ENCODE measurements at regions not wholly inside any gene's neighbourhood (a gene's known extent, or its start where the extent isn't known, plus 50 kb on each side); places are given as distances from the start of the nearest gene placed in this dataset.

DNA sequence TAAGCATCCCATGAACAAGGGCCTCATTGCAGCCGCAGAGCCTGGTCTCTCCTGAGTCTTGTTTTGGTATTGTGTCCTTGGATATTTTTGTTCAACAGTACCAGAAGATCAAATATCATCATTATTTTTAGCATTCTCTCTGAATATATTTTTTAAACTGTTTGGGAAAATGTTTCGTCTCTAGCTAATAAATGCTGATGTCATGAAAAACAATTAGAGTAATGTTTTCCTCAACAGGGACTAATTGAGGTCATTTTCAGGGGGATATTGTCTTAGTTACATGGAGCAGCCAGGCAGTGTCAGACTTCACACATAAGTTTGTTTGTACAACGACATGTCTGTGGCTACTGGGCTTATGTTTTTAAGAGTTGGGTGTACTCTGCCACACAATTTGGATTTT is 805.3 kb upstream of the SOX9 start:
- Histone ChIP-seq H3K9me3 (no peaks in the 10 kb centered on the region), H3K36me3 (no peaks in the 10 kb centered on the region), H3K4me3 (no peak overlapping the region), H3K27ac (no peak overlapping the region), H3K4me1 (no peaks in the 10 kb centered on the region), H3K27me3 (no peaks in the 10 kb centered on the region)
- intact Hi-C loops (cut with DNase I; ENCODE audit: low total_unique reads): no loop called here
- TF ChIP-seq POLR2A (IDR thresholded peaks at IDR 0.05) (no peak), POLR2AphosphoS5 (IDR thresholded peaks at IDR 0.05) (no peak), EP300 (IDR thresholded peaks at IDR 0.05) (no peak)
- TF ChIP-seq, protein P1, sequence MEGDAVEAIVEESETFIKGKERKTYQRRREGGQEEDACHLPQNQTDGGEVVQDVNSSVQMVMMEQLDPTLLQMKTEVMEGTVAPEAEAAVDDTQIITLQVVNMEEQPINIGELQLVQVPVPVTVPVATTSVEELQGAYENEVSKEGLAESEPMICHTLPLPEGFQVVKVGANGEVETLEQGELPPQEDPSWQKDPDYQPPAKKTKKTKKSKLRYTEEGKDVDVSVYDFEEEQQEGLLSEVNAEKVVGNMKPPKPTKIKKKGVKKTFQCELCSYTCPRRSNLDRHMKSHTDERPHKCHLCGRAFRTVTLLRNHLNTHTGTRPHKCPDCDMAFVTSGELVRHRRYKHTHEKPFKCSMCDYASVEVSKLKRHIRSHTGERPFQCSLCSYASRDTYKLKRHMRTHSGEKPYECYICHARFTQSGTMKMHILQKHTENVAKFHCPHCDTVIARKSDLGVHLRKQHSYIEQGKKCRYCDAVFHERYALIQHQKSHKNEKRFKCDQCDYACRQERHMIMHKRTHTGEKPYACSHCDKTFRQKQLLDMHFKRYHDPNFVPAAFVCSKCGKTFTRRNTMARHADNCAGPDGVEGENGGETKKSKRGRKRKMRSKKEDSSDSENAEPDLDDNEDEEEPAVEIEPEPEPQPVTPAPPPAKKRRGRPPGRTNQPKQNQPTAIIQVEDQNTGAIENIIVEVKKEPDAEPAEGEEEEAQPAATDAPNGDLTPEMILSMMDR (IDR thresholded peaks at IDR 0.05): no peak
- 73 to 83% (median 74%) methylated on average over 3 of the region's 3 CpGs for WGBS, 5 donors
- DNase-seq: no peak

DNA sequence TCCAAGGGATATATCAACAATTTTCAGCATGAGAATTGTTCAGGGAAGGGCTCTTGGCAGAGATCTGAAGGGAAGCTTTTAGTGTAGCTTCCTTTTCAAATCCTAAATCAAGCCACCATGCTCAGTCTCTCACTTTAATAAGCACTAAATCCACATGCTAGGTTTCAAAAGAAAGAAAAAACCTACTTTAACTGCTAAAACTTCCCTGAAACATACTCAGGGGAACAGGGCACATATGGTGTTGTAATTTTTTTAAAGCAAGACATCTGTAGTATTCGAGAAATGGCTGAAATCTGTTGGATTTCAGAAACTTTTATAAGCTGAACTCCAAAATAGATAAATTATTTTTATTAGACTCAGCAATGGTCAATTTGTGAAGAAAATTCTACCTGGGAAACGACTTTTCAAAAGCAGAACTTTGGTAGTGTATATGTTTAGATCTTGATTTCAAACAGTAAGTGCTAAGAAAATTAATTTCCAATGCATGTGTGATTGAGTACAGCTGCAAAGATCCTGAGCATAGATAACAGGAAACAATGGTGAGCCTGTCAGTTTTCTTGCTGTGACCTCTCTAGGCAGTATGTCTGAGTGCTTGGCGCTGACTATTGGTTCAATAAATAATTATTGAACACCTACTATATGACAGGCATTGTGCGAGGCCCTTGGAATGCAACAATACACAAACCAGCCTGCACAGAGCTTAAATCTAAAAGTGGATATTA is 804.5 kb upstream of the SOX9 start:
- no peak for DNase-seq
- Histone ChIP-seq H3K4me3 (no peak overlapping the region), H3K4me1 (no peaks in the 10 kb centered on the region), H3K36me3 (no peaks in the 10 kb centered on the region), H3K9me3 (no peaks in the 10 kb centered on the region), H3K27me3 (no peaks in the 10 kb centered on the region), H3K27ac (no peak overlapping the region)
- intact Hi-C loops (cut with DNase I; ENCODE audit: low total_unique reads): no loop called here
- TF ChIP-seq, protein P1 (IDR thresholded peaks at IDR 0.05): no peak
- TF ChIP-seq POLR2AphosphoS5 (IDR thresholded peaks at IDR 0.05) (no peak), POLR2A (IDR thresholded peaks at IDR 0.05) (no peak), EP300 (IDR thresholded peaks at IDR 0.05) (no peak)
- WGBS, 5 donors: 67 to 80% (median 76%) methylated on average over 4 of the region's 4 CpGs

DNA sequence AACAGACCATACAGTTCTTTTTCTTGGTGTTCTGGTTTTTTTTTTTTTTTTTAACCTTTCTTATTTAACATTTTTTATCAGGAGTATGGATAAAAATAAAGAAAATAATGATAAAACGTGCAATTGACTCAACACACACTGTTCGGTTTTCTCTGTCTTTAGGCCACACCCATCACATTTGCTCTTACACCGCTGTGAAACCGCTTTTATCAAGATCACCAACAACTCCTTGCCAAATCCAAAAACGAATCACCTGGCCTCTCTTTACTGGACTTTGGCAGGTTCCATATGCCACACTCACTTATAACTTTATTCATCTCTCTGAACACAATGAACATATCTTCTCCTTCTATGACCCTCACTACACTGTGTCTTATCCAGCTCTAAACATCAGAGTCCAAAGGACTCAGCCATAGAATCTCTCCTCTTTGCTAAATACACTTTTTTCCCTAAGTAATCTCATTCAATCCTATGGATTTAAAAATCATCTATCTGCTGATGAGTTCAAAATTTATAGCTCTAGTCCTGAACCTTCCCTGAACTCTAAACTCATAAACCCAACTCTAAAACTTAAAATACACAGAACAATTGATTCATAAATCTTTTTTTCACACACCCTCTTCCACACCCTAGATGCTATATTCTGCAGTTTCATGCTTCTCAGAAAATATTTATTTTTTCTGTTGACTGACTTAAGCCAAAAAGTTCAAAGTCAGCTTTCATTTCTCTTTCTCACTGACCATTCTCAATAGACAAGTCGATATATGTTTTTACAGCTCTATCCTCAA is 800.6 kb upstream of the SOX9 start:
- 36 to 50% (median 43%) methylated on average over 6 of the region's 6 CpGs for WGBS, 5 donors
- H3K36me3 ChIP-seq: no peaks in the 10 kb centered on the region

DNA sequence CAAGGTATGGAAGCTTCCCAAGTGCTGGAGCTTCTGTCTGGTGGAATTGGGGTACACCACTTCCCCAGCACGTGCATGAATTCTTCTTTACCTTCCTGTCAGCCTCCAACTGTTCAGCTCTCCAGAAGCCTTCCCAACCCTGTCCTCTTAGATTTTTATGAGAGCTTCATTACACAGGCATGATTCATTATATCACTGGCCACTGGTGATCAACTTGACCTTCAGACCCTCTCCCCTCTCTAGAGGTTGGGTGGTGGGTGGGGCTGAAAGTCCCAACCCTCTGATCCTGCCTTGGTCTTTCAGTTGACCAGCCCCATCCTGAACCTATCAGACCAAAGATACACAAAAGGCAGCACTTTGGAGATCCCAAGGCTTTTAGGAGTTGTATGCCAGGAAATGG is 795.7 kb upstream of the SOX9 start:
- no peak for TF ChIP-seq POLR2AphosphoS5 (IDR thresholded peaks at IDR 0.05)
- TF ChIP-seq, protein P1 (IDR thresholded peaks at IDR 0.05): no peak
- no peak for TF ChIP-seq EP300 (IDR thresholded peaks at IDR 0.05)
- TF ChIP-seq POLR2A (IDR thresholded peaks at IDR 0.05): no peak
- Histone ChIP-seq H3K4me3 (no peak overlapping the region), H3K27me3 (no peaks in the 10 kb centered on the region), H3K27ac (no peak overlapping the region), H3K36me3 (no peaks in the 10 kb centered on the region), H3K9me3 (no peaks in the 10 kb centered on the region), H3K4me1 (peaks cover 0 to 22% (median 9%) of the 10 kb centered on the region in 4 donors)
- WGBS, 5 donors: 59 to 91% (median 84%) methylated on average over 1 of the region's 1 CpG
- intact Hi-C loops (cut with DNase I; ENCODE audit: low total_unique reads): no loop called here
- no peak for DNase-seq

More for the DNA sequence above, 800.6 kb upstream of the SOX9 start:
- intact Hi-C loops (cut with DNase I; ENCODE audit: low total_unique reads): no loop called here
- Histone ChIP-seq H3K9me3 (no peaks in the 10 kb centered on the region), H3K27ac (no peak overlapping the region), H3K4me3 (no peak overlapping the region), H3K27me3 (no peaks in the 10 kb centered on the region), H3K4me1 (no peaks in the 10 kb centered on the region)
- DNase-seq: no peak
- TF ChIP-seq, protein P1 (IDR thresholded peaks at IDR 0.05): no peak
- TF ChIP-seq EP300 (IDR thresholded peaks at IDR 0.05) (no peak), POLR2AphosphoS5 (IDR thresholded peaks at IDR 0.05) (no peak), POLR2A (IDR thresholded peaks at IDR 0.05) (no peak)

Measured in stomach (tissue), 8 donors.